Mesenchymal stem cell (in vitro differentiated cells and primary cell): ENCODE measurements at regions not wholly inside any gene's neighbourhood (a gene's known extent, or its start where the extent isn't known, plus 50 kb on each side); places are given as distances from the start of the nearest gene placed in this dataset.

Experiments used
- DNase-seq: peaks from one replicate; pipeline ENCODE4 v3.0.0-alpha.2; 2013
- H2AFZ ChIP-seq: one replicate; pipeline ENCODE4 v1.6.1; 2013; ENCODE audit warnings: low read depth, mild to moderate bottlenecking, control low read depth, inconsistent platforms, low read length, moderate library complexity
- H2AK5ac ChIP-seq: 2 replicates; pipeline ENCODE4 v1.6.1; 2013; ENCODE audit warnings: low read length, moderate library complexity, mild to moderate bottlenecking, inconsistent platforms; ENCODE audit not compliant: severe bottlenecking
- H2BK120ac ChIP-seq: one replicate; pipeline ENCODE4 v1.6.1; 2013; ENCODE audit warnings: low read depth, mild to moderate bottlenecking, inconsistent platforms, low read length, moderate library complexity
- H2BK12ac ChIP-seq, 2 experiments: one replicate each; pipeline ENCODE4 v1.6.1; 2013; ENCODE audit warnings: inconsistent platforms in 2 of 2, low read length in 2 of 2, mild to moderate bottlenecking in 2 of 2, moderate library complexity in 2 of 2, control low read depth in 1 of 2
- H2BK15ac ChIP-seq: one replicate; pipeline ENCODE4 v1.6.1; 2013; ENCODE audit warnings: mild to moderate bottlenecking, low read depth, inconsistent platforms; ENCODE audit not compliant: poor library complexity, severe bottlenecking
- H2BK5ac ChIP-seq: 2 replicates; pipeline ENCODE4 v1.6.1; 2013; ENCODE audit warnings: low read depth, mild to moderate bottlenecking, low read length, control low read depth, inconsistent platforms; ENCODE audit not compliant: poor library complexity, severe bottlenecking
- H3K14ac ChIP-seq, 2 experiments: one replicate each; pipeline ENCODE4 v1.6.1; 2013; ENCODE audit warnings: inconsistent platforms in 2 of 2, low read length in 2 of 2, control low read depth in 1 of 2, mild to moderate bottlenecking in 1 of 2, moderate library complexity in 1 of 2
- H3K18ac ChIP-seq, 2 experiments: one replicate each; pipeline ENCODE4 v1.6.1; 2013; ENCODE audit warnings: inconsistent platforms in 2 of 2, low read length in 2 of 2, control low read depth in 1 of 2, low read depth in 1 of 2, mild to moderate bottlenecking in 1 of 2
- H3K23ac ChIP-seq, 2 experiments: one replicate each; pipeline ENCODE4 v1.6.1; 2013; ENCODE audit warnings: inconsistent platforms in 2 of 2, low read length in 2 of 2, mild to moderate bottlenecking in 2 of 2, moderate library complexity in 2 of 2, control low read depth in 1 of 2
- H3K27ac ChIP-seq: 2 replicates; pipeline ENCODE4 v1.5.1; 2013; ENCODE audit warnings: mild to moderate bottlenecking, moderate library complexity, low read length, control low read depth, inconsistent platforms; ENCODE audit not compliant: poor library complexity, severe bottlenecking
- H3K27me3 ChIP-seq, 2 experiments: 2 replicates each; pipeline versions ENCODE4 v1.6.1 to v1.7.0; 2013; ENCODE audit warnings: low read length in 2 of 2, mild to moderate bottlenecking in 2 of 2, moderate library complexity in 2 of 2, control low read depth in 1 of 2, inconsistent platforms in 1 of 2; ENCODE audit not compliant: control insufficient read depth in 1 of 2, insufficient read depth in 1 of 2
- H3K36me3 ChIP-seq, 2 experiments: 2 replicates each; pipeline versions ENCODE4 v1.6.1 to v1.7.0; 2013; ENCODE audit warnings: low read length in 2 of 2, control low read depth in 1 of 2, inconsistent platforms in 1 of 2, low read depth in 1 of 2, mild to moderate bottlenecking in 1 of 2; ENCODE audit not compliant: insufficient read depth in 2 of 2, control insufficient read depth in 1 of 2
- H3K4ac ChIP-seq, 2 experiments: one replicate each; pipeline ENCODE4 v1.6.1; 2013; ENCODE audit warnings: inconsistent platforms in 2 of 2, low read length in 2 of 2, mild to moderate bottlenecking in 2 of 2, moderate library complexity in 2 of 2, control low read depth in 1 of 2, low read depth in 1 of 2
- H3K4me1 ChIP-seq: 2 replicates; pipeline ENCODE4 v1.6.1; 2013; ENCODE audit warnings: low read depth, low read length, control low read depth; ENCODE audit not compliant: control insufficient read depth, insufficient read depth
- H3K4me2 ChIP-seq: 2 replicates; pipeline ENCODE4 v1.6.1; 2013; ENCODE audit warnings: low read length, mild to moderate bottlenecking, inconsistent platforms; ENCODE audit not compliant: poor library complexity, severe bottlenecking
- H3K4me3 ChIP-seq, 2 experiments: 2 replicates each; pipeline versions ENCODE4 v1.5.1 to v1.7.0; 2013; ENCODE audit warnings: low read length in 2 of 2, mild to moderate bottlenecking in 2 of 2, control low read depth in 1 of 2, low read depth in 1 of 2; ENCODE audit not compliant: insufficient read depth in 1 of 2
- H3K79me1 ChIP-seq: replicated peaks from 2 replicates; pipeline ENCODE4 v1.6.1; 2013; ENCODE audit warnings: mild to moderate bottlenecking, control low read depth, low read length, inconsistent platforms; ENCODE audit not compliant: poor library complexity, severe bottlenecking
- H3K9ac ChIP-seq: 2 replicates; pipeline ENCODE4 v1.7.0; 2013; ENCODE audit warnings: mild to moderate bottlenecking, low read length, moderate library complexity
- H3K9me3 ChIP-seq: 2 replicates; pipeline ENCODE4 v1.7.0; 2013; ENCODE audit warnings: mild to moderate bottlenecking, low read length; ENCODE audit not compliant: control insufficient read depth
- H4K8ac ChIP-seq: one replicate; pipeline ENCODE4 v1.6.1; 2013; ENCODE audit warnings: inconsistent platforms, mild to moderate bottlenecking, low read length, moderate library complexity
- H4K91ac ChIP-seq: one replicate; pipeline ENCODE4 v1.6.1; 2013; ENCODE audit warnings: mild to moderate bottlenecking, low read length, inconsistent platforms
- WGBS: methylation state at CpG from one replicate; pipeline ENCODE4 v1.1.7; 2013; ENCODE audit warnings: mixed read lengths; 5-methylcytosine and 5-hydroxymethylcytosine counted together

- H3K14ac ChIP-seq: no peak overlapping the region
- no peak overlapping the region for H2BK120ac ChIP-seq
- no peak overlapping the region for H3K9ac ChIP-seq
- H4K91ac ChIP-seq: no peak overlapping the region
- no peak overlapping the region for H3K27ac ChIP-seq
- no peak overlapping the region for H3K23ac ChIP-seq
- H3K4me1 ChIP-seq: no peaks in the 10 kb centered on the region
- peak; percentile 36 for DNase-seq
- no peak overlapping the region for H2BK5ac ChIP-seq
- H3K4me2 ChIP-seq: no peak overlapping the region
- H3K18ac ChIP-seq: no peak overlapping the region
- H2BK12ac ChIP-seq: no peak overlapping the region
- H2AK5ac ChIP-seq: no peak overlapping the region
- WGBS: 34% methylated on average over 5 of the region's 6 CpGs
- H4K8ac ChIP-seq: no peak overlapping the region
- H3K9me3 ChIP-seq: no peaks in the 10 kb centered on the region
- H3K36me3 ChIP-seq: no peaks in the 10 kb centered on the region
- no peak overlapping the region for H3K4ac ChIP-seq
- H3K79me1 ChIP-seq: no peaks in the 10 kb centered on the region
- H3K4me3 ChIP-seq: no peak overlapping the region
- no peaks in the 10 kb centered on the region for H3K27me3 ChIP-seq
- no peak overlapping the region for H2AFZ ChIP-seq
- H2BK15ac ChIP-seq: no peak overlapping the region
These were observed 108.8 kb upstream of the PTPRG start for GRCh38 chr3:61452535-61453090.

GRCh38 chr3:61454006-61454585 lies 107.3 kb upstream of the PTPRG start:
- H2BK120ac ChIP-seq: no peak overlapping the region
- no peak for DNase-seq
- H3K9me3 ChIP-seq: no peaks in the 10 kb centered on the region
- no peak overlapping the region for H2BK5ac ChIP-seq
- H3K14ac ChIP-seq: no peak overlapping the region
- H3K36me3 ChIP-seq: no peaks in the 10 kb centered on the region
- no peak overlapping the region for H3K27ac ChIP-seq
- no peak overlapping the region for H2AK5ac ChIP-seq
- no peak overlapping the region for H3K9ac ChIP-seq
- H3K4me1 ChIP-seq: no peaks in the 10 kb centered on the region
- H3K23ac ChIP-seq: no peak overlapping the region
- no peak overlapping the region for H3K4ac ChIP-seq
- no peak overlapping the region for H2BK12ac ChIP-seq
- no peak overlapping the region for H2AFZ ChIP-seq
- H4K91ac ChIP-seq: no peak overlapping the region
- H3K18ac ChIP-seq: no peak overlapping the region
- H2BK15ac ChIP-seq: no peak overlapping the region
- no peak overlapping the region for H3K4me3 ChIP-seq
- no peaks in the 10 kb centered on the region for H3K79me1 ChIP-seq
- H3K27me3 ChIP-seq: no peaks in the 10 kb centered on the region
- WGBS: 82% methylated on average over 5 of the region's 6 CpGs
- H4K8ac ChIP-seq: no peak overlapping the region
- H3K4me2 ChIP-seq: no peak overlapping the region

- Histone ChIP-seq H2BK12ac (no peak overlapping the region), H3K79me1 (no peaks in the 10 kb centered on the region), H3K4me3 (no peak overlapping the region), H3K27ac (no peak overlapping the region), H2AK5ac (no peak overlapping the region), H2BK15ac (no peak overlapping the region), H2AFZ (no peak overlapping the region), H3K27me3 (no peaks in the 10 kb centered on the region), H2BK120ac (no peak overlapping the region), H4K91ac (no peak overlapping the region), H3K36me3 (no peaks in the 10 kb centered on the region), H3K18ac (no peak overlapping the region), H3K9ac (no peak overlapping the region), H2BK5ac (no peak overlapping the region), H3K4me1 (no peaks in the 10 kb centered on the region), H3K9me3 (no peaks in the 10 kb centered on the region), H3K14ac (no peak overlapping the region), H3K4ac (no peak overlapping the region), H4K8ac (no peak overlapping the region), H3K4me2 (no peak overlapping the region), H3K23ac (no peak overlapping the region)
- 57% methylated on average over 1 of the region's 2 CpGs for WGBS
- no peak for DNase-seq
These were observed 106.6 kb upstream of the PTPRG start for GRCh38 chr3:61454801-61455200.

- Histone ChIP-seq H3K14ac (no peak overlapping the region), H4K91ac (no peak overlapping the region), H2BK5ac (no peak overlapping the region), H3K9ac (no peak overlapping the region), H2BK12ac (no peak overlapping the region), H2BK15ac (no peak overlapping the region), H3K79me1 (no peaks in the 10 kb centered on the region), H3K27me3 (no peaks in the 10 kb centered on the region), H3K27ac (no peak overlapping the region), H3K23ac (no peak overlapping the region), H3K18ac (no peak overlapping the region), H2BK120ac (no peak overlapping the region), H3K4me1 (no peaks in the 10 kb centered on the region), H3K36me3 (no peaks in the 10 kb centered on the region), H3K4me2 (no peak overlapping the region), H3K9me3 (no peaks in the 10 kb centered on the region), H3K4me3 (no peak overlapping the region), H3K4ac (no peak overlapping the region), H4K8ac (no peak overlapping the region), H2AK5ac (no peak overlapping the region), H2AFZ (no peak overlapping the region)
- WGBS: 63% methylated on average over 1 of the region's 2 CpGs
- DNase-seq: no peak
These were observed 100.7 kb upstream of the PTPRG start for GRCh38 chr3:61460636-61461035.
